HCT116 (cell line): ENCODE measurements at regions not wholly inside any gene's neighbourhood (a gene's known extent, or its start where the extent isn't known, plus 50 kb on each side); places are given as distances from the start of the nearest gene placed in this dataset.

ENCODE experiments used
- ATAC-seq: fragments of 200-7000 bp; cut with Tn5 transposase; 2 replicates; pipeline ENCODE4 v1.9.1; 2020; ENCODE audit warnings: mild to moderate bottlenecking, moderate library complexity
- BruUV-seq: library from RNA; stranded (reverse); fragments of 400-500 nt; replicated peaks from 2 replicates; lab custom pipeline; 2021; lab: Mats Ljungman, UMichigan
- CTCF ChIA-PET: fragments of 300-600 bp; sonication (Branson Sonifier 250); formaldehyde crosslinking; loops from one replicate; lab custom pipeline; 2021; ENCODE audit warnings: antibody characterized with exemption; lab: Charles Lee
- POLR2A ChIA-PET: fragments of 300-600, 350-600 bp; sonication (Branson Sonifier 250); formaldehyde crosslinking; loops from one replicate; lab custom pipeline; 2021; ENCODE audit warnings: antibody characterized with exemption; lab: Charles Lee
- RAD21 ChIA-PET, 2 experiments: fragments of 300-600 bp; sonication (Branson Sonifier 250); formaldehyde crosslinking; loops; one replicate each; lab custom pipeline; 2023; ENCODE audit warnings: low total read pairs in 2 of 2; ENCODE audit not compliant: uncharacterized antibody in 2 of 2, unreplicated experiment in 2 of 2, low non-redundant PET in 1 of 2; lab: Charles Lee
- DNase-seq: peaks from one replicate; pipeline ENCODE4 v3.0.0-alpha.2; 2010; ENCODE audit warnings: low read depth, low spot score
- H2AFZ ChIP-seq: fragments of 200-600 bp; shearing (Covaris generic), sonication (generic); 2 replicates; pipeline ENCODE4 v1.6.1; 2017; ENCODE audit warnings: low read depth, mixed run types, mixed read lengths, antibody characterized with exemption, low read length; ENCODE audit not compliant: poor library complexity, severe bottlenecking
- H3K27ac ChIP-seq: 2 replicates; pipeline ENCODE4 v1.5.1; 2012; ENCODE audit warnings: low read depth, low read length
- H3K27me3 ChIP-seq: fragments of 200-600 bp; sonication (generic); 2 replicates; pipeline ENCODE4 v1.6.1; 2016; ENCODE audit warnings: mixed run types, low read length, mixed read lengths; ENCODE audit not compliant: insufficient read depth
- H3K36me3 ChIP-seq, 2 experiments: fragments of 200-500 bp in 1 of 2; fragments of 200-600 bp in 1 of 2; sonication (Bioruptor generic) in 1 of 2; sonication (generic) in 1 of 2; 2 replicates each; pipeline versions ENCODE4 v1.5.1 to v1.6.1; 2014 to 2016; ENCODE audit warnings: low read length in 2 of 2, inconsistent platforms in 1 of 2, mixed read lengths in 1 of 2, mixed run types in 1 of 2; ENCODE audit not compliant: insufficient read depth in 2 of 2, control insufficient read depth in 1 of 2
- H3K4me1 ChIP-seq, 2 experiments: fragments of 200-600 bp in 1 of 2; sonication (generic) in 1 of 2; 2 replicates each; pipeline versions ENCODE4 v1.5.1 to v1.6.1; 2012 to 2017; ENCODE audit warnings: low read length in 2 of 2, inconsistent platforms in 1 of 2, mild to moderate bottlenecking in 1 of 2, mixed read lengths in 1 of 2, mixed run types in 1 of 2, moderate library complexity in 1 of 2; ENCODE audit not compliant: insufficient read depth in 2 of 2, control insufficient read depth in 1 of 2
- H3K4me2 ChIP-seq: fragments of 200-600 bp; sonication (generic); 2 replicates; pipeline ENCODE4 v1.6.1; 2017; ENCODE audit warnings: mixed run types, low read length, mixed read lengths
- H3K4me3 ChIP-seq, 2 experiments: fragments of 200-600 bp in 1 of 2; sonication (generic) in 1 of 2; replicated peaks in 1 of 2; 2 replicates each; pipeline ENCODE4 v1.5.1; 2011 to 2016; ENCODE audit warnings: low read length in 2 of 2, control low read depth in 1 of 2, low read depth in 1 of 2, mild to moderate bottlenecking in 1 of 2, mixed read lengths in 1 of 2, mixed run types in 1 of 2
- H3K79me2 ChIP-seq: fragments of 200-600 bp; sonication (generic); 2 replicates; pipeline ENCODE4 v1.6.1; 2017; ENCODE audit warnings: mild to moderate bottlenecking, mixed run types, low read length, moderate library complexity, mixed read lengths; ENCODE audit not compliant: insufficient read depth
- H3K9ac ChIP-seq: fragments of 200-600 bp; sonication (generic); 2 replicates; pipeline ENCODE4 v1.6.1; 2016; ENCODE audit warnings: low read length, mixed read lengths
- H3K9me2 ChIP-seq: fragments of 200-600 bp; sonication (generic), shearing (Covaris generic); 2 replicates; pipeline ENCODE4 v1.6.1; 2017; ENCODE audit warnings: mixed run types, mild to moderate bottlenecking, moderate library complexity; ENCODE audit not compliant: insufficient read depth
- H3K9me3 ChIP-seq, 2 experiments: fragments of 200-500 bp in 1 of 2; fragments of 200-600 bp in 1 of 2; sonication (Bioruptor generic) in 1 of 2; sonication (generic) in 1 of 2; 2 replicates each; pipeline ENCODE4 v1.6.1; 2014 to 2017; ENCODE audit warnings: low read length in 2 of 2, mixed read lengths in 2 of 2, inconsistent platforms in 1 of 2, low read depth in 1 of 2, mild to moderate bottlenecking in 1 of 2, mixed run types in 1 of 2, moderate library complexity in 1 of 2; ENCODE audit not compliant: control insufficient read depth in 1 of 2, insufficient read depth in 1 of 2
- H4K20me1 ChIP-seq: fragments of 200-600 bp; sonication (generic), shearing (Covaris generic); 2 replicates; pipeline ENCODE4 v1.6.1; 2017; ENCODE audit warnings: mixed run types, mild to moderate bottlenecking, moderate library complexity; ENCODE audit not compliant: insufficient read depth
- CBX3 ChIP-seq: IDR thresholded peaks from 2 replicates; pipeline ENCODE4 v1.6.1; 2012; ENCODE audit warnings: low read depth
- CEBPB ChIP-seq: IDR thresholded peaks from 2 replicates; pipeline ENCODE4 v1.6.1; 2012; ENCODE audit warnings: low read depth
- CTCF ChIP-seq, 3 experiments: fragments of 200-600 bp in 1 of 3; sonication (generic) in 1 of 3; IDR thresholded peaks in 2 of 3; conservative IDR thresholded peaks in 1 of 3; 2 replicates each; pipeline ENCODE4 v1.5.1; 2012 to 2017; ENCODE audit warnings: low read depth in 2 of 3, low read length in 2 of 3, antibody characterized with exemption in 1 of 3, borderline replicate concordance in 1 of 3, control low read depth in 1 of 3, mild to moderate bottlenecking in 1 of 3, mixed read lengths in 1 of 3, mixed run types in 1 of 3, moderate library complexity in 1 of 3; ENCODE audit not compliant: insufficient read depth in 1 of 3
- ELF1 ChIP-seq: IDR thresholded peaks from 2 replicates; pipeline ENCODE4 v1.6.1; 2012; ENCODE audit warnings: low read depth, borderline replicate concordance
- EZH2 ChIP-seq: fragments of 200-600 bp; sonication (generic); IDR thresholded peaks from 2 replicates; pipeline ENCODE4 v1.6.1; 2017; ENCODE audit warnings: antibody characterized with exemption, mixed run types
- EZH2phosphoT487 ChIP-seq: fragments of 200-600 bp; IDR thresholded peaks from 2 replicates; pipeline ENCODE4 v1.6.1; 2018; ENCODE audit warnings: antibody characterized with exemption, borderline replicate concordance
- FOSL1 ChIP-seq: IDR thresholded peaks from 2 replicates; pipeline ENCODE4 v1.6.1; 2012; ENCODE audit warnings: low read depth
- JUND ChIP-seq: IDR thresholded peaks from 2 replicates; pipeline ENCODE4 v1.6.1; 2012
- MAX ChIP-seq: IDR thresholded peaks from 2 replicates; pipeline ENCODE4 v1.6.1; 2012
- POLR2A ChIP-seq: IDR thresholded peaks from 2 replicates; pipeline ENCODE4 v1.7.0; 2011; ENCODE audit warnings: borderline replicate concordance; ENCODE audit not compliant: insufficient read depth, insufficient read length; ENCODE audit errors: extremely low read depth
- POLR2AphosphoS5 ChIP-seq: IDR thresholded peaks from 2 replicates; pipeline ENCODE4 v1.6.1; 2011; ENCODE audit warnings: mild to moderate bottlenecking, low read depth, low read length, moderate library complexity
- RAD21 ChIP-seq: IDR thresholded peaks from 2 replicates; pipeline ENCODE4 v1.6.1; 2012; ENCODE audit warnings: low read depth, mild to moderate bottlenecking
- REST ChIP-seq: IDR thresholded peaks from 2 replicates; pipeline ENCODE4 v1.6.1; 2012; ENCODE audit warnings: low read depth
- SP1 ChIP-seq: IDR thresholded peaks from 2 replicates; pipeline ENCODE4 v1.6.1; 2012; ENCODE audit warnings: low read depth
- SRF ChIP-seq: IDR thresholded peaks from 2 replicates; pipeline ENCODE4 v1.6.1; 2012; ENCODE audit warnings: low read depth
- TCF7L2 ChIP-seq: IDR thresholded peaks from 2 replicates; pipeline ENCODE4 v1.7.0; 2011; ENCODE audit warnings: borderline replicate concordance, inconsistent platforms; ENCODE audit not compliant: insufficient read depth, insufficient read length; ENCODE audit errors: extremely low read depth
- YY1 ChIP-seq: IDR thresholded peaks from 2 replicates; pipeline ENCODE4 v1.6.1; 2011; ENCODE audit warnings: low read length, low read depth, moderate library complexity, mild to moderate bottlenecking; ENCODE audit not compliant: insufficient replicate concordance; ENCODE audit errors: extremely low read depth
- ZNF274 ChIP-seq: fragments of 200-500 bp; sonication (Bioruptor generic); IDR thresholded peaks from 2 replicates; pipeline ENCODE4 v1.6.1; 2014; ENCODE audit warnings: mild to moderate bottlenecking, low read depth, low read length, inconsistent platforms
- intact Hi-C: fragments of 100-400 bp; cut with micrococcal nuclease; formaldehyde crosslinking; loops from 2 replicates; pipeline ENCODE4 v1.10.0; 2022
- TF ChIP-seq, protein P1 (sequence below): IDR thresholded peaks from 2 replicates; pipeline ENCODE4 v1.6.1; 2012

- no peak overlapping the region for H3K9ac ChIP-seq
- H2AFZ ChIP-seq = no peak overlapping the region
- no peaks in the 10 kb centered on the region for H3K9me3 ChIP-seq
- RAD21 ChIA-PET = no interaction called here
- POLR2A ChIA-PET = no interaction called here
- no peaks in the 10 kb centered on the region for H3K9me2 ChIP-seq
- H3K79me2 ChIP-seq = no peaks in the 10 kb centered on the region
- peaks cover 0 to 5% of the 10 kb centered on the region in 2 experiments; a peak in 1 of 4 replicates for H3K4me1 ChIP-seq
- no peak overlapping the region for H3K4me2 ChIP-seq
- no peak overlapping the region for H3K4me3 ChIP-seq
- TF ChIP-seq, protein P1, sequence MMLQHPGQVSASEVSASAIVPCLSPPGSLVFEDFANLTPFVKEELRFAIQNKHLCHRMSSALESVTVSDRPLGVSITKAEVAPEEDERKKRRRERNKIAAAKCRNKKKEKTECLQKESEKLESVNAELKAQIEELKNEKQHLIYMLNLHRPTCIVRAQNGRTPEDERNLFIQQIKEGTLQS = no peak
- no peak for TF ChIP-seq RAD21
- TF ChIP-seq ZNF274 = no peak
- TF ChIP-seq POLR2A = no peak
- no peak for TF ChIP-seq FOSL1
- TF ChIP-seq EZH2phosphoT487 = no peak
- no peak for TF ChIP-seq SP1
- no peak for TF ChIP-seq MAX
- no peak for TF ChIP-seq EZH2
- TF ChIP-seq CBX3 = no peak
- TF ChIP-seq CTCF (IDR thresholded peaks at IDR 0.05 in 2 of 3, conservative IDR thresholded peaks at IDR 0.05 in 1 of 3; ENCODE audit: borderline replicate concordance in 1 of 3, insufficient read depth in 1 of 3, low read depth in 2 of 3, low read length in 2 of 3) = no peak
- no peak for TF ChIP-seq JUND
- no peak for TF ChIP-seq TCF7L2
- TF ChIP-seq CEBPB = no peak
- no peak for TF ChIP-seq YY1
- TF ChIP-seq POLR2AphosphoS5 = no peak
- TF ChIP-seq SRF = no peak
- no peak for TF ChIP-seq ELF1
- no peak for TF ChIP-seq REST
- H4K20me1 ChIP-seq = no peaks in the 10 kb centered on the region
- H3K36me3 ChIP-seq = no peaks in the 10 kb centered on the region
- no peak overlapping the region for H3K27ac ChIP-seq
- DNase-seq = peak; percentile 6
- CTCF ChIA-PET = no interaction called here
- intact Hi-C loops = no loop called here
- ATAC-seq = peak; percentile 55
- BruUV-seq = no TSS peak
- H3K27me3 ChIP-seq = peaks cover 9% of the 10 kb centered on the region; the same call in 1 of the 2 replicates
Measured at GRCh38 chr17:13074026-13074425, 56.2 kb upstream of the ELAC2 start.
